ENCODE measurements at regions not wholly inside any gene's neighbourhood (a gene's known extent, or its start where the extent isn't known, plus 50 kb on each side); places are given as distances from the start of the nearest gene placed in this dataset.

DNA sequence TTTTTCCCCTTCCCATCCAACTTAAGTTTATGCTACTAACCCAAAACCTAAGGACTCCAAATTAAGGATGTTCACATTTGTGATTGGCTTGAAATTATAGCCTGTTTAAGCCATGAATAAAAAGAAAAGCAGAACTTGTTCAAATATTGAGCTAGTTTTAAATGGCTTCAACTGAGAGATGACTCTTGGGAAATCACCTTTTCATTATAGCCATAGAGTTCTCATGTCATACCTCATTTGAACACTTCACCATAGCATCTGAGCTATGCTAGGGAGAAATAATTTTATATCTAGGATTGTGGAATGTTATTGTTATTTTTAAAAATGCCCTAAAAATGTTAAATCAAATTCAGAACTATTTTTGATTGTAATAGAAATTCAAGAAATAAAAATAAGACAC, 409.2 kb upstream of the RARB start:
- Histone ChIP-seq H3K9ac (ENCODE audit: insufficient read depth in 1 of 2, low read depth in 2 of 2, low read length in 2 of 2) (no peak overlapping the region), H3K27ac (ENCODE audit: extremely low read depth, low read depth, low read length) (no peak overlapping the region), H3K4me3 (no peak overlapping the region), H3K9me1 (ENCODE audit: control insufficient read depth, insufficient read depth, low read length) (no peaks in the 10 kb centered on the region), H2AFZ (ENCODE audit: low read depth, low read length) (no peak overlapping the region), H3K4me1 (replicated peaks in 1 of 2; ENCODE audit: control insufficient read depth in 2 of 2, insufficient read depth in 2 of 2, low read length in 2 of 2) (no peaks in the 10 kb centered on the region), H3K36me3 (ENCODE audit: control insufficient read depth, insufficient read depth, low read length) (no peaks in the 10 kb centered on the region), H3K4me2 (ENCODE audit: insufficient read depth, low read length) (no peak overlapping the region), H3K27me3 (ENCODE audit: control insufficient read depth in 2 of 2, insufficient read depth in 2 of 2, low read length in 2 of 2) (no peaks in the 10 kb centered on the region), H3K9me3 (replicated peaks; ENCODE audit: control insufficient read depth, insufficient read depth, low read depth, low read length) (no peaks in the 10 kb centered on the region), H3K79me2 (ENCODE audit: control insufficient read depth, insufficient read depth, low read length) (no peaks in the 10 kb centered on the region), H4K20me1 (replicated peaks; ENCODE audit: control insufficient read depth, insufficient read depth, low read length) (no peaks in the 10 kb centered on the region)
- ChIA-PET POLR2A (no interaction called here), CTCF (ENCODE audit: low intra/inter-chr PET ratio) (no interaction called here)
- TF ChIP-seq ZNF121 (CRISPR knock-in tag; conservative IDR thresholded peaks at IDR 0.05) (no peak), PHF21A (IDR thresholded peaks at IDR 0.05; ENCODE audit: borderline replicate concordance, low read depth) (no peak), ZNF584 (CRISPR knock-in tag; IDR thresholded peaks at IDR 0.05; ENCODE audit: low read depth) (no peak), CCAR2 (IDR thresholded peaks at IDR 0.05; ENCODE audit: low read depth, low read length) (no peak)
- TF ChIP-seq, protein P1, sequence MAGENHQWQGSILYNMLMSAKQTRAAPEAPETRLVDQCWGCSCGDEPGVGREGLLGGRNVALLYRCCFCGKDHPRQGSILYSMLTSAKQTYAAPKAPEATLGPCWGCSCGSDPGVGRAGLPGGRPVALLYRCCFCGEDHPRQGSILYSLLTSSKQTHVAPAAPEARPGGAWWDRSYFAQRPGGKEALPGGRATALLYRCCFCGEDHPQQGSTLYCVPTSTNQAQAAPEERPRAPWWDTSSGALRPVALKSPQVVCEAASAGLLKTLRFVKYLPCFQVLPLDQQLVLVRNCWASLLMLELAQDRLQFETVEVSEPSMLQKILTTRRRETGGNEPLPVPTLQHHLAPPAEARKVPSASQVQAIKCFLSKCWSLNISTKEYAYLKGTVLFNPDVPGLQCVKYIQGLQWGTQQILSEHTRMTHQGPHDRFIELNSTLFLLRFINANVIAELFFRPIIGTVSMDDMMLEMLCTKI (IDR thresholded peaks at IDR 0.05; ENCODE audit: partially characterized antibody) = no peak
- in situ Hi-C loops (cut with MboI) (no loop called here), intact Hi-C loops (cut with micrococcal nuclease) (no loop called here)
- DNase-seq (ENCODE audit: extremely low read depth in 1 of 4, low spot score in 3 of 4) (no peak), ATAC-seq (no peak), FAIRE-seq (no peak)
- no TSS peak for BruUV-seq (replicated peaks)

DNA sequence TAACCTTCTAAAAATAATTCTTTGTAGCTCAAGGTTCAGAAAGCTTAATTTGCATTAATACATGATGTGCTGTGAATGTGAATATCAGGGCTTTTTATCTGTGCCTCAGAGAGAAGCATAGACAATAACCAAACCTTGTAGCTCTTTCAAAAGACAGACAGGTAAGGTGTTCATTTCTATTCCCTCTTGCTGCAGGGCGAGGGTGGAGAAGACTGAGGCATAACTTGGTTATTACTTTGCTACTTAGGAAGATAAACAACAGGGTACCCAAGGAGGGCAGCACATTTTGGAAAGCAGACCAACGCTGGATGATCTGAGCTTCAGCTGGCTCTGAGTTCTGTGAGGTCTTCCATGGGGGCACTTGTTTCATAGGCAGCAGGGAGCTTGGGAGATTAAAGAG, 408.6 kb upstream of the RARB start:
- BruUV-seq (replicated peaks) = no TSS peak
- Histone ChIP-seq H2AFZ (ENCODE audit: low read depth, low read length) (no peak overlapping the region), H3K9ac (ENCODE audit: insufficient read depth in 1 of 2, low read depth in 2 of 2, low read length in 2 of 2) (no peak overlapping the region), H4K20me1 (replicated peaks; ENCODE audit: control insufficient read depth, insufficient read depth, low read length) (no peaks in the 10 kb centered on the region), H3K27me3 (ENCODE audit: control insufficient read depth in 2 of 2, insufficient read depth in 2 of 2, low read length in 2 of 2) (no peaks in the 10 kb centered on the region), H3K79me2 (ENCODE audit: control insufficient read depth, insufficient read depth, low read length) (no peaks in the 10 kb centered on the region), H3K4me2 (ENCODE audit: insufficient read depth, low read length) (no peak overlapping the region), H3K36me3 (ENCODE audit: control insufficient read depth, insufficient read depth, low read length) (no peaks in the 10 kb centered on the region), H3K9me1 (ENCODE audit: control insufficient read depth, insufficient read depth, low read length) (no peaks in the 10 kb centered on the region), H3K9me3 (replicated peaks; ENCODE audit: control insufficient read depth, insufficient read depth, low read depth, low read length) (no peaks in the 10 kb centered on the region), H3K4me3 (no peak overlapping the region), H3K4me1 (replicated peaks in 1 of 2; ENCODE audit: control insufficient read depth in 2 of 2, insufficient read depth in 2 of 2, low read length in 2 of 2) (no peaks in the 10 kb centered on the region), H3K27ac (ENCODE audit: extremely low read depth, low read depth, low read length) (no peak overlapping the region)
- FAIRE-seq (no peak), ATAC-seq (no peak), DNase-seq (ENCODE audit: extremely low read depth in 1 of 4, low spot score in 3 of 4) (no peak)
- POLR2A ChIA-PET = no interaction called here
- CTCF ChIA-PET (ENCODE audit: low intra/inter-chr PET ratio) = no interaction called here
- in situ Hi-C loops (cut with MboI) (no loop called here), intact Hi-C loops (cut with micrococcal nuclease) (no loop called here)
- WGBS (ENCODE audit: insufficient coverage, low coverage, missing lambda C conversion rate) = 0% methylated on average over 2 of the region's 2 CpGs
- TF ChIP-seq CSDE1 (IDR thresholded peaks at IDR 0.05) (no peak), NCOA2 (IDR thresholded peaks at IDR 0.05; ENCODE audit: partially characterized antibody in 2 of 2) (no peak), MAFF (IDR thresholded peaks at IDR 0.05; ENCODE audit: low read length) (no peak), MAFG (tag; conservative IDR thresholded peaks at IDR 0.05) (no peak)
- TF ChIP-seq, protein P2, sequence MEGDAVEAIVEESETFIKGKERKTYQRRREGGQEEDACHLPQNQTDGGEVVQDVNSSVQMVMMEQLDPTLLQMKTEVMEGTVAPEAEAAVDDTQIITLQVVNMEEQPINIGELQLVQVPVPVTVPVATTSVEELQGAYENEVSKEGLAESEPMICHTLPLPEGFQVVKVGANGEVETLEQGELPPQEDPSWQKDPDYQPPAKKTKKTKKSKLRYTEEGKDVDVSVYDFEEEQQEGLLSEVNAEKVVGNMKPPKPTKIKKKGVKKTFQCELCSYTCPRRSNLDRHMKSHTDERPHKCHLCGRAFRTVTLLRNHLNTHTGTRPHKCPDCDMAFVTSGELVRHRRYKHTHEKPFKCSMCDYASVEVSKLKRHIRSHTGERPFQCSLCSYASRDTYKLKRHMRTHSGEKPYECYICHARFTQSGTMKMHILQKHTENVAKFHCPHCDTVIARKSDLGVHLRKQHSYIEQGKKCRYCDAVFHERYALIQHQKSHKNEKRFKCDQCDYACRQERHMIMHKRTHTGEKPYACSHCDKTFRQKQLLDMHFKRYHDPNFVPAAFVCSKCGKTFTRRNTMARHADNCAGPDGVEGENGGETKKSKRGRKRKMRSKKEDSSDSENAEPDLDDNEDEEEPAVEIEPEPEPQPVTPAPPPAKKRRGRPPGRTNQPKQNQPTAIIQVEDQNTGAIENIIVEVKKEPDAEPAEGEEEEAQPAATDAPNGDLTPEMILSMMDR (IDR thresholded peaks at IDR 0.05 in 2 of 3, conservative IDR thresholded peaks at IDR 0.05 in 1 of 3; ENCODE audit: insufficient read depth in 2 of 3, low read depth in 1 of 3, low read length in 3 of 3) = no peak
- TF ChIP-seq, protein P3, sequence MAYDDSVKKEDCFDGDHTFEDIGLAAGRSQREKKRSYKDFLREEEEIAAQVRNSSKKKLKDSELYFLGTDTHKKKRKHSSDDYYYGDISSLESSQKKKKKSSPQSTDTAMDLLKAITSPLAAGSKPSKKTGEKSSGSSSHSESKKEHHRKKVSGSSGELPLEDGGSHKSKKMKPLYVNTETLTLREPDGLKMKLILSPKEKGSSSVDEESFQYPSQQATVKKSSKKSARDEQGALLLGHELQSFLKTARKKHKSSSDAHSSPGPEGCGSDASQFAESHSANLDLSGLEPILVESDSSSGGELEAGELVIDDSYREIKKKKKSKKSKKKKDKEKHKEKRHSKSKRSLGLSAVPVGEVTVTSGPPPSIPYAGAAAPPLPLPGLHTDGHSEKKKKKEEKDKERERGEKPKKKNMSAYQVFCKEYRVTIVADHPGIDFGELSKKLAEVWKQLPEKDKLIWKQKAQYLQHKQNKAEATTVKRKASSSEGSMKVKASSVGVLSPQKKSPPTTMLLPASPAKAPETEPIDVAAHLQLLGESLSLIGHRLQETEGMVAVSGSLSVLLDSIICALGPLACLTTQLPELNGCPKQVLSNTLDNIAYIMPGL (CRISPR knock-in tag; IDR thresholded peaks at IDR 0.05) = no peak

Measured in K562 (cell line).